Lung (tissue), 11 donors: ENCODE measurements at regions not wholly inside any gene's neighbourhood (a gene's known extent, or its start where the extent isn't known, plus 50 kb on each side); places are given as distances from the start of the nearest gene placed in this dataset.

ENCODE experiments used
- ATAC-seq: fragments of 200-7000 bp; cut with Tn5 transposase; one replicate; pipeline ENCODE4 v1.9.1; 2020; ENCODE audit warnings: moderate number of reproducible peaks; ENCODE audit not compliant: insufficient read depth, low FRiP score
- DNase-seq, 3 donors: peaks; one replicate each; pipeline ENCODE4 v3.0.0-alpha.2; 2013 to 2017
- H3K27ac ChIP-seq, 2 donors: one replicate each; pipeline ENCODE4 v1.5.1; 2013; ENCODE audit warnings: mild to moderate bottlenecking in 2 of 2, moderate library complexity in 2 of 2, control low read depth in 1 of 2, inconsistent platforms in 1 of 2, low read depth in 1 of 2, low read length in 1 of 2
- H3K27me3 ChIP-seq, 3 donors: one replicate each; pipeline ENCODE4 v1.5.1; 2013; ENCODE audit warnings: low read length in 2 of 3; ENCODE audit not compliant: control insufficient read depth in 3 of 3, insufficient read depth in 3 of 3
- H3K36me3 ChIP-seq, 4 donors: one replicate each; pipeline ENCODE4 v1.5.1; 2013; ENCODE audit warnings: low read length in 4 of 4, mild to moderate bottlenecking in 1 of 4, moderate library complexity in 1 of 4; ENCODE audit not compliant: control insufficient read depth in 4 of 4, insufficient read depth in 4 of 4
- H3K4me1 ChIP-seq, 5 donors: one replicate each; pipeline ENCODE4 v1.5.1; 2013; ENCODE audit warnings: low read length in 5 of 5, mild to moderate bottlenecking in 2 of 5, moderate library complexity in 1 of 5; ENCODE audit not compliant: control insufficient read depth in 5 of 5, insufficient read depth in 5 of 5
- H3K4me3 ChIP-seq: one replicate; pipeline ENCODE4 v1.5.1; 2013; ENCODE audit warnings: mild to moderate bottlenecking, control low read depth, moderate library complexity
- H3K9ac ChIP-seq, 2 donors: one replicate each; pipeline ENCODE4 v1.5.1; 2013; ENCODE audit warnings: low read length in 2 of 2, control low read depth in 1 of 2; ENCODE audit not compliant: insufficient read depth in 1 of 2
- H3K9me3 ChIP-seq, 4 donors: one replicate each; pipeline ENCODE4 v1.5.1; 2013; ENCODE audit warnings: low read length in 3 of 4, mild to moderate bottlenecking in 1 of 4, moderate library complexity in 1 of 4; ENCODE audit not compliant: control insufficient read depth in 4 of 4, insufficient read depth in 3 of 4
- WGBS, 2 donors: extraction: QIAGEN DNeasy Blood & Tissue Kit; methylation state at CpG; one replicate each; pipeline ENCODE4 v1.1.7; 2013; 5-methylcytosine and 5-hydroxymethylcytosine counted together
- TF ChIP-seq, protein P1 (sequence below): IDR thresholded peaks from 2 replicates; pipeline ENCODE4 v1.5.1; 2012; ENCODE audit warnings: mild to moderate bottlenecking; ENCODE audit errors: control extremely low read depth, extremely low read depth
- donor health status: control.
- donor health status: control.
- donor health status: Bipolar disorder and iron deficiency.
- donor health status: healthy.
- donor health status: DM: yes; HTN: yes; CAD: no.

DNA sequence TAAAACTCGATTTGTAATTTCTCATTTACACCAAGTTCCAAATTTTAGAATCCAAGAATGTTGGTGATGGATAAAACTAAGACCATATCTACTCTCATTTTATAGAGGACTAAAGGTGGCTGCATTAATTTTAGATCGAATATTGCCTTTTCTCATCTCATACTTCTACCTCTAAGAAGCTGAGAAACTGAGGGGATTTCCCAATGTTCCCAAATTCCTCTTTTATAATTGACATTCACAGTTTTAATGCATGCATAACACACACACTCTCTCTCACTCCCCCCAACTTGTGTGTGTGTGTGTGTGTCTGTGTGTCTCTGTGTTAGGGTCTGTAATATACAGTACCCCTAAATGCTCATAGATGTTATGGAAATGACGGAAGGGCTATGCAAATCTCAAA, 328.8 kb upstream of the SLC14A2 start:
- Histone ChIP-seq H3K9ac (no peak overlapping the region), H3K27me3 (no peaks in the 10 kb centered on the region), H3K27ac (no peak overlapping the region), H3K4me3 (no peak overlapping the region), H3K9me3 (no peaks in the 10 kb centered on the region), H3K4me1 (peaks cover 0 to 1% (median 0%) of the 10 kb centered on the region in 5 donors), H3K36me3 (no peaks in the 10 kb centered on the region)
- no peak for ATAC-seq
- TF ChIP-seq, protein P1, sequence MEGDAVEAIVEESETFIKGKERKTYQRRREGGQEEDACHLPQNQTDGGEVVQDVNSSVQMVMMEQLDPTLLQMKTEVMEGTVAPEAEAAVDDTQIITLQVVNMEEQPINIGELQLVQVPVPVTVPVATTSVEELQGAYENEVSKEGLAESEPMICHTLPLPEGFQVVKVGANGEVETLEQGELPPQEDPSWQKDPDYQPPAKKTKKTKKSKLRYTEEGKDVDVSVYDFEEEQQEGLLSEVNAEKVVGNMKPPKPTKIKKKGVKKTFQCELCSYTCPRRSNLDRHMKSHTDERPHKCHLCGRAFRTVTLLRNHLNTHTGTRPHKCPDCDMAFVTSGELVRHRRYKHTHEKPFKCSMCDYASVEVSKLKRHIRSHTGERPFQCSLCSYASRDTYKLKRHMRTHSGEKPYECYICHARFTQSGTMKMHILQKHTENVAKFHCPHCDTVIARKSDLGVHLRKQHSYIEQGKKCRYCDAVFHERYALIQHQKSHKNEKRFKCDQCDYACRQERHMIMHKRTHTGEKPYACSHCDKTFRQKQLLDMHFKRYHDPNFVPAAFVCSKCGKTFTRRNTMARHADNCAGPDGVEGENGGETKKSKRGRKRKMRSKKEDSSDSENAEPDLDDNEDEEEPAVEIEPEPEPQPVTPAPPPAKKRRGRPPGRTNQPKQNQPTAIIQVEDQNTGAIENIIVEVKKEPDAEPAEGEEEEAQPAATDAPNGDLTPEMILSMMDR = no peak
- no peak for DNase-seq
- WGBS, 2 donors = 87 to 90% methylated on average over 3 of the region's 3 CpGs

DNA sequence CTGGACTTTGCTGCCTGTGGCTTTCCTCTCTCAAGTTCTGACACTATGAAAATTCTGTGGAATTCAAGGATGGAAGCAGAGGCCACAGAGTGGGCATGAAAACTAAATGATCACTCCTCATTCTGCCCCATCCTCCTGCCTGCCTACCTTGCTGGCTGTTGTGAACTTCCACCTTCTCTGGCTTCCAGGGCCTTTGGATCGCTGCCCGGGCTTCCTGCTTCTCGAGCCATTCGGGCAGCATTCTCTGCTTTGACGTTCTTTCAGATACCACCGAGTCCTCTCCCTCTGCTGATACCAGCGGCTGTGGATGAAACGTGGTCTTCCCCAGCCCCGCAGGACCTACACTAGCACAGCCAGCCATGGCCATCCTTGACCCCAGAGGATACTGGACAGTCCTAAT, 327.7 kb upstream of the SLC14A2 start:
- Histone ChIP-seq H3K36me3 (no peaks in the 10 kb centered on the region), H3K27me3 (no peaks in the 10 kb centered on the region), H3K9me3 (no peaks in the 10 kb centered on the region), H3K27ac (no peak overlapping the region), H3K9ac (no peak overlapping the region), H3K4me3 (no peak overlapping the region), H3K4me1 (peaks cover 0 to 1% (median 0%) of the 10 kb centered on the region in 5 donors)
- ATAC-seq (no peak), DNase-seq (no peak)
- 57 to 70% methylated on average over 9 of the region's 9 CpGs for WGBS, 2 donors
- TF ChIP-seq, protein P1 = no peak

DNA sequence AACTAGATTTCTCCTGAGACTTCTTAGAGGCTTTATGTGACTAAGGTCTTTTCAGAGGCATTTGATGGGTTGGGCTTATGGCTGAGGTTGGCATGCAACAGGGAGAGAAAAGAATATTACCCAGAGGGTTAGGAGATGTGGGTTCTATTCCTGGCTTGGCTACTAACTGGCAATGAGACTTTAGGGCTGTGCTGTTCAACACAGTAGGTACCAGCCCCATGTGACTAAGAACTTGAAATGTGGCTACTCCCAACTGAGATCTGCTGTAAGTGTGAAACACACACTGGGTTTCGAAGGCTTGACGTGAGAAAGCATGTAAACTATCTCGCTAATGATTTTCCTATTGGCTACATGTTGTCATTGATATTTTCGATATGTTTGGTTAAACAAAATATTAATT, 324.9 kb upstream of the SLC14A2 start:
- Histone ChIP-seq H3K27ac (no peak overlapping the region), H3K4me1 (peaks cover 0 to 1% (median 0%) of the 10 kb centered on the region in 5 donors), H3K9me3 (no peaks in the 10 kb centered on the region), H3K9ac (no peak overlapping the region), H3K4me3 (no peak overlapping the region), H3K27me3 (no peaks in the 10 kb centered on the region), H3K36me3 (no peaks in the 10 kb centered on the region)
- no peak for DNase-seq
- 94 to 97% methylated on average over 4 of the region's 4 CpGs for WGBS, 2 donors
- TF ChIP-seq, protein P1 = no peak
- no peak for ATAC-seq
